SU-DHL-6 (cell line): ENCODE measurements at regions not wholly inside any gene's neighbourhood (a gene's known extent, or its start where the extent isn't known, plus 50 kb on each side); places are given as distances from the start of the nearest gene placed in this dataset.

Experiments used
- H2AFZ ChIP-seq: fragments of 200-600 bp; sonication (generic); 2 replicates; pipeline ENCODE4 v1.6.1; 2014; ENCODE audit warnings: low read depth, mild to moderate bottlenecking, moderate library complexity, mixed read lengths, antibody characterized with exemption, low read length; ENCODE audit not compliant: severe bottlenecking
- H3F3A ChIP-seq: fragments of 200-600 bp; shearing (Covaris generic); 2 replicates; pipeline ENCODE4 v1.6.0; 2016; ENCODE audit warnings: antibody characterized with exemption, mild to moderate bottlenecking; ENCODE audit not compliant: insufficient read depth
- H3K27ac ChIP-seq: fragments of 200-600 bp; sonication (generic); 2 replicates; pipeline ENCODE4 v1.5.1; 2016; ENCODE audit warnings: low read depth, mild to moderate bottlenecking, low read length, moderate library complexity, mixed read lengths
- H3K27me3 ChIP-seq: fragments of 200-600 bp; sonication (generic), shearing (Covaris generic); 2 replicates; pipeline ENCODE4 v1.6.0; 2014; ENCODE audit warnings: mild to moderate bottlenecking, low read length
- H3K36me3 ChIP-seq: fragments of 200-600 bp; sonication (generic); 2 replicates; pipeline ENCODE4 v1.6.1; 2014; ENCODE audit warnings: mild to moderate bottlenecking, low read length, mixed read lengths
- H3K4me2 ChIP-seq: fragments of 300-600, 200-600 bp; shearing (Covaris generic), sonication (generic); 2 replicates; pipeline ENCODE4 v1.6.0; 2014; ENCODE audit warnings: low read length, low read depth, mild to moderate bottlenecking; ENCODE audit not compliant: poor library complexity, severe bottlenecking
- H3K4me3 ChIP-seq: fragments of 200-600 bp; sonication (generic); 2 replicates; pipeline ENCODE4 v1.5.1; 2014; ENCODE audit warnings: antibody characterized with exemption, low read length, mild to moderate bottlenecking, mixed read lengths; ENCODE audit not compliant: insufficient read depth, poor library complexity, severe bottlenecking
- H3K79me2 ChIP-seq: fragments of 200-600 bp; sonication (generic); 2 replicates; pipeline ENCODE4 v1.6.1; 2014; ENCODE audit warnings: mild to moderate bottlenecking, low read length, moderate library complexity; ENCODE audit not compliant: insufficient read depth
- H3K9ac ChIP-seq: fragments of 200-600 bp; sonication (generic); 2 replicates; pipeline ENCODE4 v1.7.0; 2014; ENCODE audit warnings: mild to moderate bottlenecking, low read length
- H3K9me2 ChIP-seq: fragments of 200-600 bp; sonication (generic); replicated peaks from 2 replicates; pipeline ENCODE4 v1.6.1; 2014; ENCODE audit warnings: low read length; ENCODE audit not compliant: insufficient read depth
- H3K9me3 ChIP-seq: fragments of 200-600 bp; sonication (generic); 2 replicates; pipeline ENCODE4 v1.6.1; 2014; ENCODE audit warnings: low read length, mixed read lengths; ENCODE audit not compliant: insufficient read depth
- H4K20me1 ChIP-seq: fragments of 200-600 bp; sonication (generic); 2 replicates; pipeline ENCODE4 v1.6.1; 2014; ENCODE audit warnings: low read depth, mild to moderate bottlenecking, antibody characterized with exemption, low read length, moderate library complexity, mixed read lengths
- CTCF ChIP-seq: fragments of 200-600 bp; sonication (generic); IDR thresholded peaks from one replicate; pipeline ENCODE4 v1.5.1; 2017; ENCODE audit warnings: antibody characterized with exemption, mild to moderate bottlenecking, low read length, moderate library complexity; ENCODE audit not compliant: insufficient read depth, poor library complexity, severe bottlenecking
- EZH2phosphoT487 ChIP-seq: fragments of 200-600 bp; sonication (generic), shearing (Covaris generic); conservative IDR thresholded peaks from 2 replicates; pipeline ENCODE4 v1.6.1; 2018; ENCODE audit warnings: mild to moderate bottlenecking, antibody characterized with exemption, low read length, moderate library complexity, mixed read lengths

GRCh38 chr15:66882251-66883020 is 180.4 kb downstream of the SMAD6 start:
- no peak overlapping the region for H3K4me3 ChIP-seq
- H2AFZ ChIP-seq = no peak overlapping the region
- H3K36me3 ChIP-seq = no peaks in the 10 kb centered on the region
- no peaks in the 10 kb centered on the region for H4K20me1 ChIP-seq
- H3K4me2 ChIP-seq = no peak overlapping the region
- H3K9me2 ChIP-seq = no peaks in the 10 kb centered on the region
- H3F3A ChIP-seq = no peaks in the 10 kb centered on the region
- no peak overlapping the region for H3K27ac ChIP-seq
- TF ChIP-seq CTCF (no peak), EZH2phosphoT487 (no peak)
- no peaks in the 10 kb centered on the region for H3K79me2 ChIP-seq
- H3K9me3 ChIP-seq = no peaks in the 10 kb centered on the region
- no peaks in the 10 kb centered on the region for H3K27me3 ChIP-seq
- H3K9ac ChIP-seq = no peak overlapping the region

GRCh38 chr15:66883284-66883911 is 181.4 kb downstream of the SMAD6 start:
- Histone ChIP-seq H3K79me2 (no peaks in the 10 kb centered on the region), H3K4me2 (no peak overlapping the region), H3K27me3 (no peaks in the 10 kb centered on the region), H2AFZ (no peak overlapping the region), H3K9me2 (no peaks in the 10 kb centered on the region), H3K36me3 (no peaks in the 10 kb centered on the region), H3K4me3 (no peak overlapping the region), H3K9ac (no peak overlapping the region), H4K20me1 (no peaks in the 10 kb centered on the region), H3F3A (no peaks in the 10 kb centered on the region), H3K9me3 (peaks cover under 1% of the 10 kb centered on the region; the same call in 1 of the 2 replicates), H3K27ac (no peak overlapping the region)
- TF ChIP-seq EZH2phosphoT487 (no peak), CTCF (no peak)

- no peak overlapping the region for H3K4me2 ChIP-seq
- no peak overlapping the region for H3K27ac ChIP-seq
- no peak for TF ChIP-seq CTCF
- TF ChIP-seq EZH2phosphoT487 = no peak
Observed at GRCh38 chr15:66884115-66884622, 181.2 kb upstream of the SMAD3 start.

More at GRCh38 chr15:66884115-66884622, 181.2 kb upstream of the SMAD3 start:
- Histone ChIP-seq H3K27me3 (no peaks in the 10 kb centered on the region), H3K4me3 (no peak overlapping the region), H3K9me3 (peaks cover 8% of the 10 kb centered on the region; the same call in 1 of the 2 replicates), H4K20me1 (no peaks in the 10 kb centered on the region), H3K9ac (no peak overlapping the region), H3K36me3 (no peaks in the 10 kb centered on the region), H3K79me2 (no peaks in the 10 kb centered on the region), H3F3A (no peaks in the 10 kb centered on the region), H2AFZ (no peak overlapping the region), H3K9me2 (no peaks in the 10 kb centered on the region)
